ENCODE measurements at regions not wholly inside any gene's neighbourhood (a gene's known extent, or its start where the extent isn't known, plus 50 kb on each side); places are given as distances from the start of the nearest gene placed in this dataset.

GRCh38 chr7:41578700-41579099 lies 124.2 kb downstream of the INHBA start:
- TF ChIP-seq, protein P1, sequence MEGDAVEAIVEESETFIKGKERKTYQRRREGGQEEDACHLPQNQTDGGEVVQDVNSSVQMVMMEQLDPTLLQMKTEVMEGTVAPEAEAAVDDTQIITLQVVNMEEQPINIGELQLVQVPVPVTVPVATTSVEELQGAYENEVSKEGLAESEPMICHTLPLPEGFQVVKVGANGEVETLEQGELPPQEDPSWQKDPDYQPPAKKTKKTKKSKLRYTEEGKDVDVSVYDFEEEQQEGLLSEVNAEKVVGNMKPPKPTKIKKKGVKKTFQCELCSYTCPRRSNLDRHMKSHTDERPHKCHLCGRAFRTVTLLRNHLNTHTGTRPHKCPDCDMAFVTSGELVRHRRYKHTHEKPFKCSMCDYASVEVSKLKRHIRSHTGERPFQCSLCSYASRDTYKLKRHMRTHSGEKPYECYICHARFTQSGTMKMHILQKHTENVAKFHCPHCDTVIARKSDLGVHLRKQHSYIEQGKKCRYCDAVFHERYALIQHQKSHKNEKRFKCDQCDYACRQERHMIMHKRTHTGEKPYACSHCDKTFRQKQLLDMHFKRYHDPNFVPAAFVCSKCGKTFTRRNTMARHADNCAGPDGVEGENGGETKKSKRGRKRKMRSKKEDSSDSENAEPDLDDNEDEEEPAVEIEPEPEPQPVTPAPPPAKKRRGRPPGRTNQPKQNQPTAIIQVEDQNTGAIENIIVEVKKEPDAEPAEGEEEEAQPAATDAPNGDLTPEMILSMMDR (IDR thresholded peaks at IDR 0.05), result no peak
- TF ChIP-seq POLR2AphosphoS5 (IDR thresholded peaks at IDR 0.05), result no peak
- no peak for TF ChIP-seq POLR2A (IDR thresholded peaks at IDR 0.05)
